ENCODE measurements at regions not wholly inside any gene's neighbourhood (a gene's known extent, or its start where the extent isn't known, plus 50 kb on each side); places are given as distances from the start of the nearest gene placed in this dataset.
"Not testable (repeated sequence)": the region's sequence is repeated elsewhere in the genome, so short reads cannot be mapped to it uniquely, and the experiment has no call there.

DNA sequence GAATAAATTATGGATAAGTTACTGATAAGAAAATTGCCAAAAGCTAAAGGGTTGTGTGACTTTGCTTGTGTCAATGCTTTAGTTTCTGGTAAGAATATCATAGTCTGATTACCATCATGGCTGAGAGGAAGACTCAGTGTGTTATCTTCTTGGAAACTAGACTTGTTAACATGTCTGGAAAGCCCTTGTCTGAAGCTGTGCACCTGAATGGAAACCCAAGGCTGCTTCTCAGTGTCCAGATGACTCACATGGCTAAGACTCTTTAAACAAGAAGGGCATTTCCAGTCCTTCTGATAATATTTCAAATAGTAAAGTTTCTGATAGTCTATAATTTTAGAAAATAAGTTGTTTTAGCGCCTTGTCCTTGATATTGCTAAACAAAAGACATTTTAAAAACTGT lies 1092.7 kb downstream of the PLA2G4A start:
- DNase-seq, result no peak

GRCh38 chr1:187922255-187922654 lies 1093.5 kb downstream of the PLA2G4A start:
- DNase-seq, result no peak

DNA sequence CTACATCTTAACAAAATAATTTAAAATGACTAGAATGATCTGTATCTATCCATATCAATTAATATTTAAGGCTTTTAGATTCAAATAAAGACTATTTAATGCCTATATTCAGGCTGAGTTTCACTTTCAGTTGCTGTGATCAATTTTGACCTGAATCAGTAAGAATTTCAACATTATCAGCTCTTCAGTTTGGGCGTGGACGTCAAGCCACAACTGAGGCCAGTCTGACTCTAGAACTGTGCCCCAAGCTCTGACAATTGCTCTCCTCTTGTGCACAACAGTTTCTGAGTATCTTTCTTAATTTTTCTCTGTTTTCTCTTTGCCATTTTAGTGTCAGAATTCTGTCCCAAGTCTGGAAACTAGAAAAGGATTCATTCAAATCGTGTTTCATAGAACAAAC lies 1095.5 kb downstream of the PLA2G4A start:
- DNase-seq, result no peak

- DNase-seq, result peak; percentile 39
Measured at GRCh38 chr1:187928288-187928687, 1099.5 kb downstream of the PLA2G4A start.

DNA sequence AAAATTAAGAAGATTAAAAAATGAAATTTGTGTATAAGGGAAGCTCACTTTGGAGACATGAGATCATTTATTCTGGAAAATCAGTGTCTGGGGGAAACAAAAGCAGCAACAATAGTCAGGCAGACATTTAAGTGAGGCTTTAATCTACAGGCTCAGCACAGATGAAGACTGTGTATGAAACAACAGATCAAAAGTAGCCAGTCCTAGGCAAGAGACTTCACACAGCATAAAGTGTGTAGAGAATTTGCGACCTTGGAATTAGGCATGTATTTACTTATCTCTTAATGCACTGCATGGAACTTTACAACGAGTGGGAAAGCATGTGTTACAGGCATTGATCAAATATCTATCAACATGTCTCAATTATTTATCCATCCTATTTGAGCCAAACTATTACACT lies 1099.9 kb downstream of the PLA2G4A start:
- DNase-seq, result no peak

DNA sequence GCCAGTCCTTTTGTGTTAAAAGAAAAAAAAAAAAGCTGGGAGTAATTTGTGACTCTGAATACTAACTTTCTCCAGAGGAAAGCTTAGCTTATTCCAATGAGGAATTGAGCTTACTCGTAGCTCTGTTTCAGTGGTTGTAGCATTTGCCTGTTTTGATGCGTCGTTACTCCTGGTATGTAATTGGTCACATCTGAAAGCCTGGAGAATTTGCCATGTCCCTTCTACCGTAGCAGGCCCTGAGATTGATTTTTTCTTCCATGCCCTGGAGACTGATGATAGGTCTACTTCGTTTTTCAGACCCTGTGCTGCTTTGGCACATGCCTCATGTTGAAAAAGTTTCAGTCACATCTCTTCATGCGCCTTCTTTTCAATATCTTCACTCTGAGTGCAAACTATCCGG lies 1103.0 kb downstream of the PLA2G4A start:
- no peak for DNase-seq

GRCh38 chr1:187933562-187934419 lies 1105.0 kb downstream of the PLA2G4A start:
- no peak for DNase-seq

- DNase-seq, result no peak
Measured at GRCh38 chr1:187936667-187937066, 1107.9 kb downstream of the PLA2G4A start.

- no peak for DNase-seq
Measured at GRCh38 chr1:187938092-187938491, 1109.3 kb downstream of the PLA2G4A start.

DNA sequence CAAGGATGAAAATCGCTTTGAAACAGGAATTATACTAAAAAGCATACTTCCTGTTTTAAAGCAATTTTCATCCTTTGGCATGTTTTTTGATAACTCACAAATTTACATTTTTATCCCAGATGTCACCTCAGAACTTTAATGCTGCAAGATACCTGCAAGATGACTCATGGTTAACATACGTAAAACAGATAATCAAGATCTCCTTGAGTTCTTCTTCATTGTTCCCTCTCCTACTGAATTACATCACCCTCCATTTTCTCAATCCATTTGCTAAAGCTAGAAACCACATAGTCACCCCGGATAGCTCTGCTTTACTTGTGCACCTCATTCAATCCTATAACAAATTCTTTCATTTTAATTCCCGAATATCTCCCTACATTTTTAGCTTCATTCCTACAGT lies 1114.2 kb downstream of the PLA2G4A start:
- DNase-seq, result no peak

DNA sequence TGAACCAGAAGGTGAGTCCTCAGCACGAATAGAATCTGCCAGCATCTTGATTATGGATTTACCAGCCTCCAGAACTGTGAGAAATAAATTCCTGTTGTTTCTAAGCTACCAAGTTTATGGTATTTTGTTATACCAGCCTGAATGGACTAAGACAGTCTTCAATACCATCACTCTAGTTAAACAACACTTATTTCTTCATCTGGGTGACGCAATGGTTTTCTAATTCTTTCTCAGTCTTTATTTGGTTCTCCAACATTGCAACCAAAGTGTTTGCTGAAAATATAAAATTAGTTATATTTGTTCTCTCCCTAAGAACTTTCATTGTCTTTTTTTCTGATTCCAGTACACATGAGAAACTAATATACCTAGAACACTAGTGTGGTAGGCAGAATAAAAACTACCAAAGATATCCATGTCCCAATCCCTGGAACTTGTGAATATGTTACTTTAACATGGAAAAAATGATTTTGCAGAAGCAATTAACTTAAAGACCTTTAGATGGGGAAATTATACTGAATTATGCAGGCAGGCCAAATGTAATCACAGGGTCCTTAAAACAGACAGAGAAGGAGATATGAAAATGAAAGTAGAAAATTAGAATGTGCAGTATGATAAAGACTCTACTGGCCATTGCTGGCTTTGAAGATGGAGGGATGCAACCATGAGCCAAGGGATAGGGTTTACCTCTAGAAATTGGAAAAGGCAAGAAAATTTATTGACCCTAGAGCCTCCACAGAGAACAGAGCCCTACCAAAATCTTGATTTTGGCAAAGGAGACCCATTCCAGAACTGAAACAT lies 1115.1 kb downstream of the PLA2G4A start:
- no peak for DNase-seq

DNA sequence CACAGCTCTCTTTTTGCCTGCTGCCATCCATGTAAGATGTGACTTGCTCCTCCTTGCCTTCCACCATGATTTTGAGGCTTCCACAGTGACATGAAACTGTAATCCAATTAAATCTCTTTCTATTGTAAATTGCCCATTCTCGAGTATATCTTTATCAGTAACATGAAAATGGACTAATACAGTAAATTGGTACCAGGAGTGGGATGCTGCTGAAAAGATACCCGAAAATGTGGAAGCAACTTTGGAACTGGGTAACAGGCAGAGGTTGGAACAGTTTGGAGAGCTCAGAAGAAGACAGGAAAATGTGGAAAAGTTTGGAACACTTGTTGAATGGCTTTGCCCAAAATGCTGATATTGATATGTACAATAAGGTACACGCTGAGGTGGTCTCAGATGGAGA lies 1117.9 kb downstream of the PLA2G4A start:
- not testable (repeated sequence) for DNase-seq

- DNase-seq, result no peak
Measured at GRCh38 chr1:187947359-187947758, 1118.6 kb downstream of the PLA2G4A start.

GRCh38 chr1:187948170-187948794 lies 1119.5 kb downstream of the PLA2G4A start:
- DNase-seq, result no peak

DNA sequence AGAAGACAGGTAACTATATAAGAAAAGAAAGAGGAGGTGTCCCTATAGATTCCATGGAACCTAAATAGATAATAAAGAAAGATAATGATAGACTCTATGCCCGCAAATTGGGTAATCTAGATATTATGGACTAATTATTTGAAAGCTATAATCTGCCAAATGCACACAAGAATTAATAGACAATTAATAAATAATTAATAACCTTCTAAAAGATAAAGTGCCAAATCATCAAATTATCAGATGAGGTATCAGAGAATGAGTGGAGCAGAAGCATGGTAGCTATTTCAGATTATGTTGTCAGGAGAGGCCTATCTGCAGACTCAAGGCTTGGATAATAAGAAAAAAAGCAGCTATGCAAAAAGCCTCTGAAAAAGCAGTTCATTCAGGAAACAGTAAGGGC lies 1120.8 kb downstream of the PLA2G4A start:
- DNase-seq, result no peak

GRCh38 chr1:187951817-187952216 lies 1123.1 kb downstream of the PLA2G4A start:
- no peak for DNase-seq

- no peak for DNase-seq
Measured at GRCh38 chr1:187952446-187952845, 1123.7 kb downstream of the PLA2G4A start.

GRCh38 chr1:187956975-187957374 lies 1128.2 kb downstream of the PLA2G4A start:
- no peak for DNase-seq

DNA sequence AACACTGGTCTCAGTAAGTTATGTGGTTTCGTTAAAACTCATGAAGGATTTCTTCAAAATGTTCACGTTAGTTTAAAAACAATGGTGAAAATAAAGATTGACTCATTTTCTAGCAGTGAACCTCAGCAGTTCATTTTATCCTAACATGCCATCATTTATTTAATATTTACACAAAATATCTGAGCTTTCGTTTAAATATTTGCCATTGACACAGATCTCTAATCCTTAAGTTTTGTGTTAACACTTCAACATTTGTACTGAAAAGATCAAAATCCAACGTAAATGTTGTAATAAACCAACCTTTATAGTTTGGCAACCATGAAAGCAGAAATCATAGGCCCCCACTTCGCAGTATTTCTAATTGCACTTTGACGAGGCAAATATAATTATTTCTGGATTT lies 1129.5 kb downstream of the PLA2G4A start:
- DNase-seq, result no peak

- DNase-seq, result no peak
Measured at GRCh38 chr1:187959062-187959461, 1130.3 kb downstream of the PLA2G4A start.

DNA sequence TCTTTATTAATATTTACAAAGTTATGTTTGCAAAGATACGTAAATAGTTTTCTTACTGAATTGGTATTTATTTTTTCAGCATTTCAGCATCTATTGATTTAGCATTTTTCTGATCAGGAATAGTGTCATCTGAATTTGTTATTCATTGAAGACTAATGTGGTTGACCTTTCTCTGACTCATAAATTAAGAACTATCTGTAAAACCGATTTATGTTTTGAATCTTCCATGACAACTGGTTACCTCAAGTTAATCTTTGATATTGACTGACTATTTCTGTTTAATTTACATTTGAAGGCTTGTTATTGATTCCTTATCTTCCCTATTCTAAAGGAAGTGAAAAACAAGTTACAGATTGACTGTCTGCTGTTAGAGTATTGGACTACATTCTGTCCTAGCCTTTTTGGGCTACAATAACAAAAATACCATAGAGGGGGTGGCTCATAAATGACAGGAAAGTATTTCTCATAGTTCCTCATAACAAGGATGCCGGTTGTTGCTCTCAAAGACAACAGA lies 1131.4 kb downstream of the PLA2G4A start:
- DNase-seq, result no peak

DNA sequence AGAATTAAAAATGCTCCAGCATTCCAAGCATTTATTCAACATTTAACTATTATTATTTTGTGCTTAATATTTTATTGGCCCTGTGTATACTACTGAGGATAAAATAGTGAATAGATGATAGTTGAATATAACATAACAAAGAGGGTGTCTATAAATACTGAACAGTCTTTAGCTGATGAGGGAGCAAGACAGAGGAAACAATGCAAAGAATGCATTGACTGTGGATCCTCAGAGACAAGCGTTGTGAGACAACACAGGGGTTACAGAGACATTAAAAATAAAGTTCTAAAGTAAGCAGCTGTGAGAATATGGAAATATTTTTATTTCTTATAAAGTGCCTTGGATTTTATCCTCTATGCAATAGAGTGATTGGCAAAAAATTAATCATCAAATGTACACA lies 1133.1 kb downstream of the PLA2G4A start:
- DNase-seq, result no peak

DNA sequence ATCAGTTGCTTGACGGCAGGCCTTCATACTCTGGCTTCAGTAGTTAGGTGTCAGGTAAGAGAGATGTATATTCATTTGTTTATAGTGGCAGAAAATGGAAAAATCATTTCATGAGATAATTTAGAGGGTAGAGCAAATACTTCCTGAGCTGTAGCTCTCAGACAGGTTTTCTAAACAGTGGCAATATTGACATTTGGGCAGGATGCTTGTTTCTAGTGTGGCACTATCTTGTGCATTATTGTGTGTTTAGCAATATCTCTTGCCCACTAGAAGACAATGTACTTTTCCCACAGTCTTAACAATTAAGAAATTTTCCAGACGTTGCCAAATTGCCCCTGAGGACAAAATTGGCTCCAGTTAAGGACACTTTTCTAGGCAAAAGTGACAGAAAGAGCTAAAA lies 1143.1 kb downstream of the PLA2G4A start:
- DNase-seq, result no peak
